ENCODE measurements at regions not wholly inside any gene's neighbourhood (a gene's known extent, or its start where the extent isn't known, plus 50 kb on each side); places are given as distances from the start of the nearest gene placed in this dataset.

DNA sequence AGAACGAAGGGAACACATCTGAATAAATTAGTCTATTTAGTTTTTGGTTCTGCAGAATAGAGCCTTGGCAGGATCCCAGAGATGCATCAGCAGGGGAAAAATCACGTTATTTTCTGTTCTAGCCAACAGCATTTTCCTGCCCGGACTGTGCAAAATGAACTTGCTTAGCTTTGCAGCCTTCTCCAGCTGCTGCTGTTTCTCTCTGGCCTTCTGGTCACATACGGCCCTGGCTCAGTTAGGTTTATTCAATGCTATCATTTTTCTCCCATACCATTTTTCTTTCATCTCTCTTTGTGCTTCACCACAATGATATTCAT, 110.4 kb upstream of the KL start:
- Histone ChIP-seq H3K27ac (ENCODE audit: low read length) (no peak overlapping the region), H3K4me2 (ENCODE audit: low read length) (peak overlapping the region; percentile 83), H3K9me3 (ENCODE audit: insufficient read depth, low read length) (no peaks in the 10 kb centered on the region), H3K4me1 (ENCODE audit: low read length) (peaks cover 25% of the 10 kb centered on the region), H2AFZ (ENCODE audit: low read depth, low read length) (no peak overlapping the region), H4K20me1 (ENCODE audit: insufficient read depth, low read length) (no peaks in the 10 kb centered on the region), H3K4me3 (ENCODE audit: low read length) (peak overlapping the region; percentile 59), H3K36me3 (replicated peaks; ENCODE audit: low read depth, low read length) (no peaks in the 10 kb centered on the region), H3K79me2 (ENCODE audit: low read length) (no peaks in the 10 kb centered on the region), H3K27me3 (ENCODE audit: low read depth, low read length) (no peaks in the 10 kb centered on the region), H3K9ac (ENCODE audit: low read length) (no peak overlapping the region)
- no peak for TF ChIP-seq EZH2phosphoT487 (IDR thresholded peaks at IDR 0.05; ENCODE audit: low read depth)
- TF ChIP-seq, protein P1, sequence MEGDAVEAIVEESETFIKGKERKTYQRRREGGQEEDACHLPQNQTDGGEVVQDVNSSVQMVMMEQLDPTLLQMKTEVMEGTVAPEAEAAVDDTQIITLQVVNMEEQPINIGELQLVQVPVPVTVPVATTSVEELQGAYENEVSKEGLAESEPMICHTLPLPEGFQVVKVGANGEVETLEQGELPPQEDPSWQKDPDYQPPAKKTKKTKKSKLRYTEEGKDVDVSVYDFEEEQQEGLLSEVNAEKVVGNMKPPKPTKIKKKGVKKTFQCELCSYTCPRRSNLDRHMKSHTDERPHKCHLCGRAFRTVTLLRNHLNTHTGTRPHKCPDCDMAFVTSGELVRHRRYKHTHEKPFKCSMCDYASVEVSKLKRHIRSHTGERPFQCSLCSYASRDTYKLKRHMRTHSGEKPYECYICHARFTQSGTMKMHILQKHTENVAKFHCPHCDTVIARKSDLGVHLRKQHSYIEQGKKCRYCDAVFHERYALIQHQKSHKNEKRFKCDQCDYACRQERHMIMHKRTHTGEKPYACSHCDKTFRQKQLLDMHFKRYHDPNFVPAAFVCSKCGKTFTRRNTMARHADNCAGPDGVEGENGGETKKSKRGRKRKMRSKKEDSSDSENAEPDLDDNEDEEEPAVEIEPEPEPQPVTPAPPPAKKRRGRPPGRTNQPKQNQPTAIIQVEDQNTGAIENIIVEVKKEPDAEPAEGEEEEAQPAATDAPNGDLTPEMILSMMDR (IDR thresholded peaks at IDR 0.05; ENCODE audit: low read depth, low read length) = no peak

DNA sequence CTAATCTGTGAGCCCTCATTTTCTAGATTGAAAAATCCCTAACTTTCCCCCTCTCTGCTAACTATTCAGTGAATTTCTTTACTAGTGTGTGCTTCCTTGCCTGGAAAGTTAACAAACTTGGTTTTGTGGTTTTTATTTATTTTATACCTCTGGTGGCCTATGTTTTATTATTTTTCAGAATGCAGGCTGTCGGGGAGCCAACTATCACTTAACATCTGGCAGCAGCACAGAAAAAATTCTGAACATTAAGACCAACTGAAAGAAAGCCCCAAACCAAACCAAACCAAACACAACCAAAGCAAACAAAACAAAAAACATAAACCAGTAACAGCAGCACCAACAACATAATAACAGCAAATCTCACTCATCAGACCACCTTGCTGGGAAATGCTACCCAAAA, 109.0 kb upstream of the KL start:
- no peak for TF ChIP-seq EZH2phosphoT487 (IDR thresholded peaks at IDR 0.05; ENCODE audit: low read depth)
- TF ChIP-seq, protein P1 (IDR thresholded peaks at IDR 0.05; ENCODE audit: low read depth, low read length) = no peak
- H3K4me2 ChIP-seq (ENCODE audit: low read length) = no peak overlapping the region
- no peaks in the 10 kb centered on the region for H3K79me2 ChIP-seq (ENCODE audit: low read length)
- no peaks in the 10 kb centered on the region for H3K9me3 ChIP-seq (ENCODE audit: insufficient read depth, low read length)
- no peaks in the 10 kb centered on the region for H4K20me1 ChIP-seq (ENCODE audit: insufficient read depth, low read length)
- no peak overlapping the region for H3K4me3 ChIP-seq (ENCODE audit: low read length)
- no peaks in the 10 kb centered on the region for H3K27me3 ChIP-seq (ENCODE audit: low read depth, low read length)
- no peak overlapping the region for H2AFZ ChIP-seq (ENCODE audit: low read depth, low read length)
- H3K9ac ChIP-seq (ENCODE audit: low read length) = no peak overlapping the region
- peaks cover 25% of the 10 kb centered on the region for H3K4me1 ChIP-seq (ENCODE audit: low read length)
- H3K36me3 ChIP-seq (replicated peaks; ENCODE audit: low read depth, low read length) = no peaks in the 10 kb centered on the region
- no peak overlapping the region for H3K27ac ChIP-seq (ENCODE audit: low read length)

DNA sequence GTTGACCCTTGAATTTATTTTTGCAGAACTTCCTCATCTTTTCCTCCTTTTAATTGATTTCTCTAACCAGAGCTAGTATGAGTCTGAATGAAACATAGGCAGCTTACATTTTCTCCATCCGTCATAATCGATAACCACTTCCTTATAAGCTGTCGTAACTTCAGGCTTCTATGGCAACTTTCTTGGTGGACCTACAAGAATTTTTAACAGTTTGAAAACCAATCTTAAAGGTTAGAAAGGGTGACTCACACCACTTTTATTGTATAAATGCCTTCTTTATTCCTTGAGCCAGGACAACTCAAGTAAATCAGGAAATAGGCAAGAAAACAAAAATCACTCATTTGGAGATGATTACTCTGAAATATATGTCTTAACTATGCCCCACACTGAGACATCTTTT, 105.7 kb upstream of the KL start:
- no peaks in the 10 kb centered on the region for H3K9me3 ChIP-seq (ENCODE audit: insufficient read depth, low read length)
- H3K9ac ChIP-seq (ENCODE audit: low read length) = no peak overlapping the region
- H3K4me3 ChIP-seq (ENCODE audit: low read length) = no peak overlapping the region
- H3K79me2 ChIP-seq (ENCODE audit: low read length) = no peaks in the 10 kb centered on the region
- H3K36me3 ChIP-seq (replicated peaks; ENCODE audit: low read depth, low read length) = no peaks in the 10 kb centered on the region
- no peaks in the 10 kb centered on the region for H3K27me3 ChIP-seq (ENCODE audit: low read depth, low read length)
- H2AFZ ChIP-seq (ENCODE audit: low read depth, low read length) = no peak overlapping the region
- TF ChIP-seq, protein P1 (IDR thresholded peaks at IDR 0.05; ENCODE audit: low read depth, low read length) = no peak
- TF ChIP-seq EZH2phosphoT487 (IDR thresholded peaks at IDR 0.05; ENCODE audit: low read depth) = no peak
- H4K20me1 ChIP-seq (ENCODE audit: insufficient read depth, low read length) = no peaks in the 10 kb centered on the region
- no peak overlapping the region for H3K4me2 ChIP-seq (ENCODE audit: low read length)
- H3K4me1 ChIP-seq (ENCODE audit: low read length) = peaks cover 15% of the 10 kb centered on the region
- no peak overlapping the region for H3K27ac ChIP-seq (ENCODE audit: low read length)

DNA sequence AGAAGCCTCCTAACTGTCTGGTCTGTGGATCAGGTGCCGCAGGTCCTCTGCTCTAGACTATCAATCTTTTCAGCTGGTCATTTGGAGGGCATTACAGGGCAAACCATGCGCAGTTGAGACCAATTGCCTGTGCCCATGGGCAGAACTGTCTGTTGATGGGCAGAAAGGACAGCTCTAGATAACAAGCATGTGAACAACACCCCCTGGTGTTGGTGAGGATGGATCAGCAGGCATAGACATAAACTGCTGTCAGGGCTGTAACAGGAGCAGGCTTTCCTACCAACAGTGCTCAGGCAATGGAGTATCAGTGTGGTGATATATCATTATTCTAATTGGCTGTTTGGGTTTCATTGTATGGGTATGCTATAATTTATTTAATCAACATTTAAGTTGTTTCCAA, 104.7 kb upstream of the KL start:
- peaks cover 3% of the 10 kb centered on the region; the same call in 1 of the 2 replicates for H3K9me3 ChIP-seq (ENCODE audit: insufficient read depth, low read length)
- H2AFZ ChIP-seq (ENCODE audit: low read depth, low read length) = no peak overlapping the region
- TF ChIP-seq, protein P1 (IDR thresholded peaks at IDR 0.05; ENCODE audit: low read depth, low read length) = peak; percentile 83
- TF ChIP-seq EZH2phosphoT487 (IDR thresholded peaks at IDR 0.05; ENCODE audit: low read depth) = no peak
- H4K20me1 ChIP-seq (ENCODE audit: insufficient read depth, low read length) = no peaks in the 10 kb centered on the region
- H3K4me1 ChIP-seq (ENCODE audit: low read length) = peaks cover 5% of the 10 kb centered on the region; the same call in 1 of the 2 replicates
- H3K27ac ChIP-seq (ENCODE audit: low read length) = no peak overlapping the region
- H3K79me2 ChIP-seq (ENCODE audit: low read length) = no peaks in the 10 kb centered on the region
- H3K4me2 ChIP-seq (ENCODE audit: low read length) = no peak overlapping the region
- H3K9ac ChIP-seq (ENCODE audit: low read length) = no peak overlapping the region
- H3K36me3 ChIP-seq (replicated peaks; ENCODE audit: low read depth, low read length) = no peaks in the 10 kb centered on the region
- no peak overlapping the region for H3K4me3 ChIP-seq (ENCODE audit: low read length)
- H3K27me3 ChIP-seq (ENCODE audit: low read depth, low read length) = no peaks in the 10 kb centered on the region
